GM12878 (cell line): ENCODE measurements at regions not wholly inside any gene's neighbourhood (a gene's known extent, or its start where the extent isn't known, plus 50 kb on each side); places are given as distances from the start of the nearest gene placed in this dataset.
A peak's percentile ranks its signal among the peaks of the same experiment; 100 is the strongest.

Source experiments
- ATAC-seq: fragments of 200-7000 bp; cut with Tn5 transposase; 3 replicates; pipeline ENCODE4 v1.9.1; 2020; ENCODE audit warnings: mild to moderate bottlenecking, moderate library complexity
- BruUV-seq: library from RNA; stranded (reverse); fragments of 400-500 nt; replicated peaks from 2 replicates; lab custom pipeline; 2021; lab: Mats Ljungman, UMichigan
- CTCF ChIA-PET: fragments of 300-600 bp; sonication (Branson Sonifier 250); formaldehyde crosslinking; extraction: SDS; loops from one replicate; lab custom pipeline; 2021; ENCODE audit warnings: inconsistent platforms; lab: Yijun Ruan, JAX
- POLR2A ChIA-PET: fragments of 350-600 bp; formaldehyde crosslinking; extraction: SDS; loops from one replicate; lab custom pipeline; 2021; ENCODE audit warnings: inconsistent platforms; lab: Charles Lee
- RAD21 ChIA-PET: fragments of 300-600 bp; sonication (Branson Sonifier 250); formaldehyde crosslinking; loops from one replicate; lab custom pipeline; 2023; ENCODE audit warnings: antibody characterized with exemption; ENCODE audit not compliant: unreplicated experiment; lab: Charles Lee
- SMC1A ChIA-PET: fragments of 300-600 bp; sonication (Branson Sonifier 250); formaldehyde crosslinking; loops from one replicate; lab custom pipeline; 2023; ENCODE audit not compliant: unreplicated experiment, uncharacterized antibody; lab: Charles Lee
- DNase-seq: peaks from one replicate; pipeline ENCODE4 v3.0.0-alpha.2; 2011; ENCODE audit warnings: low read depth, low spot score
- FAIRE-seq: peaks from 3 replicates; lab custom pipeline; 2011; peaks lifted over from hg19 to GRCh38; lab: Jason Lieb, UNC
- H2AFZ ChIP-seq: 2 replicates; pipeline ENCODE4 v1.6.0; 2011; ENCODE audit warnings: low read depth, low read length, control low read depth; ENCODE audit not compliant: control insufficient read depth
- H3K27ac ChIP-seq: 2 replicates; pipeline ENCODE4 v1.5.1; 2011; ENCODE audit warnings: control low read depth; ENCODE audit not compliant: control insufficient read depth, insufficient read depth
- H3K27me3 ChIP-seq, 2 experiments: replicated peaks in 1 of 2; 2 replicates each; pipeline versions ENCODE4 v1.6.0 to v1.6.1; 2011; ENCODE audit warnings: low read length in 1 of 2; ENCODE audit not compliant: control insufficient read depth in 2 of 2, insufficient read depth in 2 of 2
- H3K36me3 ChIP-seq, 2 experiments: 2 replicates each; pipeline ENCODE4 v1.5.1; 2011; ENCODE audit warnings: low read length in 1 of 2; ENCODE audit not compliant: control insufficient read depth in 2 of 2, insufficient read depth in 2 of 2
- H3K4me1 ChIP-seq: 2 replicates; pipeline ENCODE4 v1.6.1; 2011; ENCODE audit warnings: mild to moderate bottlenecking, low read length, moderate library complexity, mixed read lengths; ENCODE audit not compliant: control insufficient read depth, insufficient read depth
- H3K4me2 ChIP-seq: 2 replicates; pipeline ENCODE4 v1.6.0; 2011; ENCODE audit warnings: control low read depth; ENCODE audit not compliant: control insufficient read depth, insufficient read depth
- H3K4me3 ChIP-seq: fragments of 200-600 bp; sonication (generic); 2 replicates; pipeline ENCODE4 v1.5.1; 2016
- H3K79me2 ChIP-seq: 2 replicates; pipeline ENCODE4 v1.6.0; 2011; ENCODE audit warnings: low read length; ENCODE audit not compliant: control insufficient read depth, insufficient read depth
- H3K9ac ChIP-seq: 2 replicates; pipeline ENCODE4 v1.8.0; 2011; ENCODE audit warnings: low read length, control low read depth, mixed read lengths; ENCODE audit not compliant: control insufficient read depth, insufficient read depth
- H3K9me3 ChIP-seq: replicated peaks from 3 replicates; pipeline ENCODE4 v1.5.1; 2011; ENCODE audit warnings: mild to moderate bottlenecking, low read length; ENCODE audit not compliant: control insufficient read depth, insufficient read depth
- H4K20me1 ChIP-seq: 2 replicates; pipeline ENCODE4 v1.6.0; 2011; ENCODE audit not compliant: control insufficient read depth, insufficient read depth
- BCL11A ChIP-seq: IDR thresholded peaks from 2 replicates; pipeline ENCODE4 v1.6.1; 2011; ENCODE audit warnings: low read depth, low read length
- BRCA1 ChIP-seq: IDR thresholded peaks from 2 replicates; pipeline ENCODE4 v1.6.1; 2011; ENCODE audit warnings: low read depth, low read length, improper control_type of control experiment
- CREM ChIP-seq: IDR thresholded peaks from 2 replicates; pipeline ENCODE4 v1.6.1; 2014; ENCODE audit warnings: antibody characterized with exemption, low read depth
- FOS ChIP-seq: IDR thresholded peaks from 3 replicates; pipeline ENCODE4 v1.6.1; 2011; ENCODE audit warnings: borderline replicate concordance; ENCODE audit not compliant: insufficient read length; ENCODE audit errors: extremely low read depth
- HDGF ChIP-seq: fragments of 450-650 bp; IDR thresholded peaks from 2 replicates; pipeline ENCODE4 v1.6.1; 2016; ENCODE audit warnings: antibody characterized with exemption
- MYB ChIP-seq: fragments of 150-350 bp; IDR thresholded peaks from 2 replicates; pipeline ENCODE4 v1.6.1; 2014; ENCODE audit warnings: mild to moderate bottlenecking, low read depth, low read length, borderline replicate concordance
- NBN ChIP-seq: fragments of 450-650 bp; IDR thresholded peaks from 2 replicates; pipeline ENCODE4 v1.6.1; 2016
- POLR2A ChIP-seq: IDR thresholded peaks from 2 replicates; pipeline ENCODE4 v1.6.1; 2011; ENCODE audit warnings: low read depth, mild to moderate bottlenecking, low read length
- RFX5 ChIP-seq: IDR thresholded peaks from 2 replicates; pipeline ENCODE4 v1.6.1; 2011; ENCODE audit warnings: low read depth, low read length, improper control_type of control experiment
- RUNX3 ChIP-seq: IDR thresholded peaks from 2 replicates; pipeline ENCODE4 v1.6.1; 2012; ENCODE audit warnings: low read length, inconsistent platforms
- SMC3 ChIP-seq: IDR thresholded peaks from 2 replicates; pipeline ENCODE4 v1.6.1; 2011; ENCODE audit warnings: low read length, improper control_type of control experiment, borderline replicate concordance
- SPI1 ChIP-seq: IDR thresholded peaks from 2 replicates; pipeline ENCODE4 v1.6.1; 2011; ENCODE audit warnings: low read depth, mild to moderate bottlenecking, low read length, moderate library complexity, borderline replicate concordance; ENCODE audit not compliant: insufficient read depth
- TAF1 ChIP-seq: IDR thresholded peaks from 2 replicates; pipeline ENCODE4 v1.6.1; 2011; ENCODE audit warnings: mild to moderate bottlenecking, low read depth, low read length, borderline replicate concordance
- TCF12 ChIP-seq: IDR thresholded peaks from 2 replicates; pipeline ENCODE4 v1.6.1; 2011; ENCODE audit warnings: low read depth, mild to moderate bottlenecking, low read length
- YY1 ChIP-seq: IDR thresholded peaks from 2 replicates; pipeline ENCODE4 v1.6.1; 2011; ENCODE audit warnings: low read depth, mild to moderate bottlenecking, low read length
- ZBTB33 ChIP-seq: fragments of 450-650 bp; IDR thresholded peaks from 2 replicates; pipeline ENCODE4 v1.6.1; 2017; ENCODE audit warnings: mild to moderate bottlenecking
- WGBS: methylation state at CpG from one replicate; pipeline ENCODE4 v1.1.6; 2016; ENCODE audit warnings: low lambda C conversion rate; ENCODE audit not compliant: insufficient replicate concordance, insufficient coverage; ENCODE audit errors: missing lambda C conversion rate; 5-methylcytosine and 5-hydroxymethylcytosine counted together
- in situ Hi-C: fragments of 300-500 bp; cut with MboI; formaldehyde crosslinking; loops from 9 replicates; pipeline ENCODE4 v1.14.3; 2018; ENCODE audit warnings: mixed read lengths
- intact Hi-C: fragments of 100-400 bp; cut with micrococcal nuclease; formaldehyde crosslinking; loops from one replicate; pipeline ENCODE4 v1.14.2; 2022; ENCODE audit not compliant: unreplicated experiment

GRCh38 chrX:13891377-13892140, 74.7 kb upstream of the GPM6B start:
- H4K20me1 ChIP-seq, result no peaks in the 10 kb centered on the region
- ChIA-PET SMC1A (interaction anchor here (2.0 kb wide), 1 partner anchor 137 kb away, joined by 7 read pairs; no protein-coding TSS in a partner anchor), RAD21 (no interaction called here), CTCF (interaction anchor here (1.1 kb wide), 1 partner anchor 138 kb away, joined by 4 read pairs; the partner anchor contains the start of gene GEMIN8), POLR2A (no interaction called here)
- ATAC-seq, result peak; percentile 34; the same call in 2 of the 3 replicates
- DNase-seq, result no peak
- WGBS, result 26% methylated on average over 7 of the region's 7 CpGs
- H3K27ac ChIP-seq, result no peak overlapping the region
- H3K79me2 ChIP-seq, result no peaks in the 10 kb centered on the region
- H3K9me3 ChIP-seq, result no peaks in the 10 kb centered on the region
- in situ Hi-C loops, result no loop called here
- no peak for FAIRE-seq
- H3K4me2 ChIP-seq, result no peak overlapping the region
- TF ChIP-seq FOS, result no peak
- peak; percentile 53; the same call in 1 of the 2 replicates for TF ChIP-seq SPI1
- no peak for TF ChIP-seq BRCA1
- no peak for TF ChIP-seq TCF12
- no peaks in the 10 kb centered on the region; a peak in 1 of 4 replicates for H3K27me3 ChIP-seq
- intact Hi-C loops, result loop anchor here (10.0 kb wide), 1 partner anchor 387 kb away; no protein-coding TSS in a partner anchor
- BruUV-seq, result no TSS peak
- no peaks in the 10 kb centered on the region for H3K4me1 ChIP-seq
- H3K4me3 ChIP-seq, result 0 out of 2 replicates have a peak overlapping the region, but pooled peaks have one; percentile 6
- H3K36me3 ChIP-seq, result no peaks in the 10 kb centered on the region
- H2AFZ ChIP-seq, result peak overlapping the region; percentile 30
- no peak overlapping the region for H3K9ac ChIP-seq

GRCh38 chrX:13890806-13891205, 73.9 kb upstream of the GPM6B start:
- ATAC-seq (no peak; the same call in 2 of the 3 replicates), DNase-seq (no peak), FAIRE-seq (no peak)
- Histone ChIP-seq H3K79me2 (no peaks in the 10 kb centered on the region), H3K4me2 (0 out of 2 replicates have a peak overlapping the region, but pooled peaks have one; percentile 20), H3K4me3 (0 out of 2 replicates have a peak overlapping the region, but pooled peaks have one; percentile 6), H3K9ac (no peak overlapping the region), H3K27ac (no peak overlapping the region), H3K9me3 (no peaks in the 10 kb centered on the region), H3K4me1 (no peaks in the 10 kb centered on the region), H3K27me3 (no peaks in the 10 kb centered on the region; a peak in 1 of 4 replicates), H4K20me1 (no peaks in the 10 kb centered on the region), H3K36me3 (no peaks in the 10 kb centered on the region), H2AFZ (no peak overlapping the region)
- ChIA-PET RAD21 (no interaction called here), SMC1A (no interaction called here), POLR2A (no interaction called here), CTCF (no interaction called here)
- intact Hi-C loops (loop anchor here (10.0 kb wide), 1 partner anchor 386 kb away; no protein-coding TSS in a partner anchor), in situ Hi-C loops (no loop called here)
- BruUV-seq, result no TSS peak
- WGBS, result 5% methylated on average over 3 of the region's 3 CpGs
- TF ChIP-seq CREM (no peak), SPI1 (no peak), RUNX3 (no peak), TAF1 (no peak), POLR2A (no peak), ZBTB33 (no peak), MYB (no peak), RFX5 (no peak), HDGF (no peak), NBN (no peak), BCL11A (no peak), YY1 (no peak), SMC3 (no peak)
